Activated B cell treated with CpG ODN at 0.5 μM for 24 hours (primary cell): ENCODE measurements at regions not wholly inside any gene's neighbourhood (a gene's known extent, or its start where the extent isn't known, plus 50 kb on each side); places are given as distances from the start of the nearest gene placed in this dataset.
A peak's percentile ranks its signal among the peaks of the same experiment; 100 is the strongest.

Experiments
- ATAC-seq: fragments of 200-7000 bp; cut with Tn5 transposase; one replicate; pipeline ENCODE4 v1.10.0; 2021; ENCODE audit warnings: low read depth, mild to moderate bottlenecking, moderate library complexity
- CTCF ChIA-PET: fragments of 350-600 bp; sonication (Branson Sonifier 250); formaldehyde crosslinking; loops from one replicate; lab custom pipeline; 2021; ENCODE audit warnings: antibody characterized with exemption; lab: Charles Lee
- POLR2A ChIA-PET: fragments of 350-600 bp; sonication (Branson Sonifier 250); formaldehyde crosslinking; loops from one replicate; lab custom pipeline; 2021; ENCODE audit warnings: antibody characterized with exemption; lab: Charles Lee
- DNase-seq: peaks from one replicate; pipeline ENCODE4 v3.0.0; 2022
- H3K27ac Mint-ChIP-seq: one replicate; pipeline ENCODE4 v1.8.0; 2020; ENCODE audit warnings: mixed read lengths
- H3K27me3 Mint-ChIP-seq: one replicate; pipeline ENCODE4 v1.8.0; 2021; ENCODE audit warnings: mixed read lengths
- H3K36me3 Mint-ChIP-seq: one replicate; pipeline ENCODE4 v1.8.0; 2021; ENCODE audit warnings: low read depth, mixed read lengths
- H3K4me1 Mint-ChIP-seq: one replicate; pipeline ENCODE4 v1.8.0; 2021; ENCODE audit warnings: mixed read lengths
- H3K4me3 Mint-ChIP-seq: one replicate; pipeline ENCODE4 v1.8.0; 2020; ENCODE audit warnings: mild to moderate bottlenecking, mixed read lengths
- H3K9me3 Mint-ChIP-seq: one replicate; pipeline ENCODE4 v1.8.0; 2020; ENCODE audit warnings: mixed read lengths
- CTCF ChIP-seq: fragments of 200-600 bp; IDR thresholded peaks from one replicate; pipeline ENCODE4 v1.8.0; 2022; ENCODE audit warnings: antibody characterized with exemption, mild to moderate bottlenecking
- intact Hi-C: fragments of 100-400 bp; cut with micrococcal nuclease; formaldehyde crosslinking; loops from one replicate; pipeline ENCODE4 v1.15.1; 2024

GRCh38 chr15:99508311-99508645 lies 57.5 kb upstream of the MEF2A start:
- intact Hi-C loops, result loop anchor here (10.0 kb wide), 3 partner anchors 163 to 1417 kb away; no protein-coding TSS in a partner anchor
- no peaks in the 10 kb centered on the region for H3K36me3 Mint-ChIP-seq
- no peaks in the 10 kb centered on the region for H3K9me3 Mint-ChIP-seq
- no peak overlapping the region for H3K4me3 Mint-ChIP-seq
- peaks cover 96% of the 10 kb centered on the region for H3K4me1 Mint-ChIP-seq
- ATAC-seq (no peak), DNase-seq (no peak)
- no peak for TF ChIP-seq CTCF
- H3K27ac Mint-ChIP-seq, result peak overlapping the region; percentile 97
- CTCF ChIA-PET, result interaction anchor here (1.5 kb wide), 1 partner anchor 196 kb away, joined by 8 read pairs; no protein-coding TSS in a partner anchor
- H3K27me3 Mint-ChIP-seq, result no peaks in the 10 kb centered on the region
- POLR2A ChIA-PET, result interaction anchor here (1.0 to 2.5 kb wide), 2 partner anchors 9 to 57 kb away, joined by 3 to 39 read pairs; partner anchors contain the start of gene MEF2A

- POLR2A ChIA-PET, result interaction anchor here (1.1 kb wide), 1 partner anchor 57 kb away, joined by 3 read pairs; the partner anchor contains the start of gene MEF2A
- H3K9me3 Mint-ChIP-seq, result peaks cover 3% of the 10 kb centered on the region
- H3K4me1 Mint-ChIP-seq, result peaks cover 96% of the 10 kb centered on the region
- peak overlapping the region; percentile 97 for H3K27ac Mint-ChIP-seq
- DNase-seq (no peak), ATAC-seq (no peak)
- CTCF ChIA-PET, result no interaction called here
- TF ChIP-seq CTCF, result no peak
- peak overlapping the region; percentile 39 for H3K4me3 Mint-ChIP-seq
- H3K36me3 Mint-ChIP-seq, result no peaks in the 10 kb centered on the region
- H3K27me3 Mint-ChIP-seq, result no peaks in the 10 kb centered on the region
- intact Hi-C loops, result loop anchor here (10.0 kb wide), 3 partner anchors 164 to 1416 kb away; no protein-coding TSS in a partner anchor
Measured at GRCh38 chr15:99508852-99509251, 56.9 kb upstream of the MEF2A start.

DNA sequence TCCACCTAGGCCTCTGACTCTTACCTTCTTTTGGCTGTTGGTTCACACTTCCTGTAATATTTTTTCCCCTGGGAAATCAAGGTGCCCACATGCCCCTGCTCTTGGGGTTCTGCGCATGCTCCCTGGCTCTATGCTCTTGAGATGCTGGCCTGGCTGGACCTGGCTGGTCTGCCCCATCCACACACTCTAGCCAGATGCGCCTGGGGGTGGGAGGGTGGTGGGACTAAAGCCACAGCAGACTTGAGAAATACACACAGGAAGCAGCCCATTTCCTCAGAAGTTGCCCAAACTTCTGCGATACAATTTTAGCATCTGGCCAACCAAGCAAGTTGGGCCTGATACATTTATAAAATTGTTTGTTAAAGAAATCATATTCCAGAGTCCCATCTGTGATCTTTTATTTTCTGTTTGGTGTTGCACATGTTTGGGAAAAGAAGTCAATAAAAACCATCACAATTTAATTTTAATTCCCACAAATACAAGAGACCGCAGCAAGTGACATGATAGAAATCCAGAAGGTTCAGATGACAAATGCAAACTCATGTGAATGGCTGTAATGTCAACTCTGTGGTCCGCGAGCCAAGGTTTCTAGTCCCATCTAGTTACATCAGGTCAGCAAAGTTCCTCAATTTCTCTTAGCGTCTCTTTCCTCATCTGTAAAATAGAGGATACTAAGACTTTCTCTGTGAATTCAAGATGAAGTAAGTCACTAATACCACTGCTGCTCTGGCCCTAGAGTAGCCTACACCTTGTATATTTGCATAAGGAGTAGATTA lies 55.9 kb upstream of the MEF2A start:
- no peak for ATAC-seq
- Mint-ChIP-seq H3K27ac (peak overlapping the region; percentile 97), H3K4me1 (peaks cover 96% of the 10 kb centered on the region), H3K27me3 (no peaks in the 10 kb centered on the region), H3K9me3 (peaks cover 3% of the 10 kb centered on the region), H3K36me3 (no peaks in the 10 kb centered on the region), H3K4me3 (peak overlapping the region; percentile 39)
- TF ChIP-seq CTCF, result no peak
- intact Hi-C loops, result loop anchor here (5.0 to 10.0 kb wide), 4 partner anchors 165 to 1415 kb away; no protein-coding TSS in a partner anchor
- ChIA-PET CTCF (interaction anchor here (1.4 to 3.2 kb wide), 3 partner anchors 7 to 246 kb away, joined by 3 to 24 read pairs (median 22); partner anchors contain the start of gene MEF2A), POLR2A (interaction anchor here (0.6 to 6.7 kb wide), 8 partner anchors 8 to 434 kb away, joined by 3 to 247 read pairs (median 6); partner anchors contain the start of gene MEF2A)
- no peak for DNase-seq

DNA sequence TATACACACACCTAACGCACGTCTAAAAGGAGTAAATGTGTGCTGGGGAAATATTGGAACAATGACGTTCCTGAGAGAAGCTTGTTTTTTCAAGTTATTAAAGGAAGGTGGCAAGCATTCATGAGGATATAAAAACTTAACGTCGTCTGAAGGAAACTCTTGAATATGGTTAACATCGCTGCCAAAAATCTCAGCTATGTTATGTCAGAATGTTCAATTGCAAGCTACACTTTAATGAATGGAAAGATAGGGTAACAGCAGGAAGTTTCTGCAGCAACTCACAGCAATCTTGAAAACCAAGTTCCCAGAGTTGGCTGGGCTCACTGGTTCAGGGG lies 54.3 kb upstream of the MEF2A start:
- intact Hi-C loops, result loop anchor here (5.0 kb wide), 1 partner anchor 171 kb away; no protein-coding TSS in a partner anchor
- Mint-ChIP-seq H3K4me1 (peaks cover 98% of the 10 kb centered on the region), H3K9me3 (peaks cover 3% of the 10 kb centered on the region)

More for the DNA sequence above, 54.3 kb upstream of the MEF2A start:
- DNase-seq (no peak), ATAC-seq (no peak)
- POLR2A ChIA-PET, result interaction anchor here (1.1 to 6.7 kb wide), 19 partner anchors 9 to 222 kb away, joined by 3 to 247 read pairs (median 6); partner anchors contain the start of genes LYSMD4 and MEF2A
- CTCF ChIA-PET, result interaction anchor here (1.0 to 3.2 kb wide), 9 partner anchors 9 to 245 kb away, joined by 3 to 24 read pairs (median 7); partner anchors contain the start of gene MEF2A
- no peaks in the 10 kb centered on the region for H3K36me3 Mint-ChIP-seq
- no peak for TF ChIP-seq CTCF
- no peaks in the 10 kb centered on the region for H3K27me3 Mint-ChIP-seq
- peak overlapping the region; percentile 82 for H3K4me3 Mint-ChIP-seq
- H3K27ac Mint-ChIP-seq, result peak overlapping the region; percentile 97
